ENCODE measurements at regions not wholly inside any gene's neighbourhood (a gene's known extent, or its start where the extent isn't known, plus 50 kb on each side); places are given as distances from the start of the nearest gene placed in this dataset.

DNA sequence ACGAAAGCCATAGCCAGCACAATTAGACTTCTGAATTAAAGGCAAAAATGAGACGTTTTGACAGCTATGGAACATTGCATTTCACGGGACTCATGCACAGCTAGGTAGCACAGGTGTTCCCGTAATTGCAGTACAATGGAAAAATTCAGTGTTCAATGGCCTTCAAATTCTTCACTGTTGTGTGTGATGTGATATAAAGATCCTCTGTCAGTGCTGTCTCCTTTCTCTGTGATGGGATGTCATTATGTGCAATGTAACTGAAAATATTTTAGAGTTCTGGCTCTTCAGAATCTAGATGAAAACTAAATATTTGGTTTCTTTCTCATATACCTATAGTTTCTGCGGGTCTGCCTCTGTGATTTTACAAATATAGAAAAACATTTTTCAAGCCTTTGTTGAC, 1599.7 kb downstream of the MRPL39 start (continued):
- TF ChIP-seq ZNF462 (CRISPR knock-in tag; IDR thresholded peaks at IDR 0.05) (no peak), POLR2AphosphoS5 (IDR thresholded peaks at IDR 0.05; ENCODE audit: low read depth) (no peak), CREB1 (CRISPR knock-in tag; IDR thresholded peaks at IDR 0.05; ENCODE audit: low read depth) (no peak), STAT1 (IDR thresholded peaks at IDR 0.05; ENCODE audit: unreplicated experiment) (no peak), ETS1 (IDR thresholded peaks at IDR 0.05) (no peak), JUNB (IDR thresholded peaks at IDR 0.05; ENCODE audit: unreplicated experiment) (no peak)

GRCh38 chr21:23986987-23987386, 1620.3 kb downstream of the MRPL39 start:
- Histone ChIP-seq H3K4me3 (no peak overlapping the region), H3K36me3 (ENCODE audit: insufficient read depth) (no peaks in the 10 kb centered on the region), H3K27ac (ENCODE audit: low read depth) (no peak overlapping the region), H3K4me2 (no peak overlapping the region), H3K79me2 (replicated peaks; ENCODE audit: insufficient read depth) (no peaks in the 10 kb centered on the region), H3F3A (replicated peaks; ENCODE audit: low read depth) (no peaks in the 10 kb centered on the region), H4K20me1 (replicated peaks; ENCODE audit: insufficient read depth) (no peaks in the 10 kb centered on the region), H3K4me1 (ENCODE audit: insufficient read depth) (no peaks in the 10 kb centered on the region), H2AFZ (no peak overlapping the region), H3K9me2 (ENCODE audit: insufficient read depth) (no peaks in the 10 kb centered on the region), H3K27me3 (ENCODE audit: insufficient read depth) (no peaks in the 10 kb centered on the region)
- no peaks in the 10 kb centered on the region for H3K4me1 Mint-ChIP-seq
- peaks cover 27% of the 10 kb centered on the region for H3K36me3 Mint-ChIP-seq (ENCODE audit: low read depth)
- no peak overlapping the region for H3K27ac Mint-ChIP-seq
- peak; percentile 3 for DNase-seq (ENCODE audit: low spot score)
- peaks cover 85% of the 10 kb centered on the region for H3K9me3 Mint-ChIP-seq
- H3K4me3 Mint-ChIP-seq: no peak overlapping the region
- peaks cover 2% of the 10 kb centered on the region for H3K27me3 Mint-ChIP-seq (ENCODE audit: insufficient read depth, low read depth, poor library complexity)
- no peak for ATAC-seq
- TF ChIP-seq EZH2phosphoT487 (IDR thresholded peaks at IDR 0.05; ENCODE audit: unreplicated experiment) (no peak), CREB1 (CRISPR knock-in tag; IDR thresholded peaks at IDR 0.05; ENCODE audit: low read depth) (no peak), EZH2 (IDR thresholded peaks at IDR 0.05; ENCODE audit: low read depth, unreplicated experiment) (no peak), STAT1 (IDR thresholded peaks at IDR 0.05; ENCODE audit: unreplicated experiment) (no peak), NANOG (IDR thresholded peaks at IDR 0.05; ENCODE audit: borderline replicate concordance) (no peak), REST (IDR thresholded peaks at IDR 0.05; ENCODE audit: unreplicated experiment) (no peak), ZNF114 (CRISPR knock-in tag; IDR thresholded peaks at IDR 0.05) (no peak), ZNF331 (CRISPR knock-in tag; IDR thresholded peaks at IDR 0.05; ENCODE audit: low read depth) (no peak)

All from GM23338 (cell line).